ENCODE measurements at regions not wholly inside any gene's neighbourhood (a gene's known extent, or its start where the extent isn't known, plus 50 kb on each side); places are given as distances from the start of the nearest gene placed in this dataset.

DNA sequence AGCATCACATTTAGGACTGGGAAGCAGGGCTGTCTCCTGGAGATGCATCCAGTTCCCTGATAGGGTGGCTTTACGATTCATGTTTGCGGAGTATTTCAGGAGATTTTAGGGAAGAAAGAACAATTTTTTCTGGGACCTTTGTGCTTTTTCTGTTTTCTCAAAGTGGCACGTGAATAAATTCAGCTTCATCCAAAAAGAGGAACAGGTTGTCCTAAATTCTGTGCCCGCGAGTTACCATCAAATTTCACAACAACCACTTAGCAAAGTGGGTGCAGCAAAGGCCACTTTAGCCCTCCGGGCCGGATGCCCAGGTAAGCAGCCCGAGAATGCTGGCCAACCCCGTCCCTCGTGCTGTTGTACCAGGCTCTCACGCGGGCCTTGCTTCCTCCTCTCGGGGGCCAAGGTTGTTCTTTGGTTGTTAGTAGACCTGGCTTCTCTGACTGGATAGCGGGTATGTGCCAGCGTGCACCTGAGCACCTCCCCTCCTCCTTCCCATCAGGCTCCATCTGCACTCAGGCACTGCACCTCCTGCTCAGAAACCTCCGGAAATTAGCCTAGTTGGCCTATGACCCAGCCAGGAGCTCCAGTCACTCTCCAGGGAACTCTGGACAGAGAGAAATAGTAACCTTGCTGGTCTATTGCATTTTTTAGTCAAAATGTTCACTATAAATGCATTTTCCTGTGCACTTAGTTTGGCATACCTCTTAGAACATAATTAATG, 83.0 kb downstream of the CMPK2 start:
- Histone ChIP-seq H3K9me3 (peaks cover 23% of the 10 kb centered on the region), H3K27ac (peak overlapping the region; percentile 92), H3K4me1 (peaks cover 64% of the 10 kb centered on the region), H3K27me3 (no peaks in the 10 kb centered on the region), H3K4me3 (no peak overlapping the region), H3K4me2 (peak overlapping the region; percentile 93), H4K20me1 (no peaks in the 10 kb centered on the region), H3K36me3 (no peaks in the 10 kb centered on the region; the same call in 1 of the 2 replicates), H3K9ac (no peak overlapping the region)
- no peak for TF ChIP-seq Cebpa-rat (IDR thresholded peaks at IDR 0.05)

DNA sequence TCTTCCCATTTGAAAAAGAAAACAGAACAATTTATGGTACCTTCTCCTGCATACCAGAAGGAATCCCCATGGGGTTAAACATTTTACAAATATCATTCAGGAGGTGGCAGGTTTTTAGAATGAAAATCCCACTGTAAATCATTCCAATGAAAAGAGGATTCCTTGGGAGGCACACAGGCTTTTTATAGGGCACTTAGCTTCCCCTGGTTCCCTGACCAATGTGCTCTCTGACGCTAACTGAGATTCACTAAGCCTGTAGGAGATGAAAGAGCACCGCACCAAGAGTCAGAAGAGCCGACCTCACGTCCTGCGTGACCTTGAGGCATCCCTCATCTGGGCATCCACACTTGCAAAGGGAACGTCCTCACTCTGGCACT, 82.5 kb downstream of the CMPK2 start:
- peak overlapping the region; percentile 51 for H3K4me2 ChIP-seq
- H3K9ac ChIP-seq = no peak overlapping the region
- no peaks in the 10 kb centered on the region for H3K27me3 ChIP-seq
- H3K36me3 ChIP-seq = no peaks in the 10 kb centered on the region; the same call in 1 of the 2 replicates
- no peak overlapping the region for H3K4me3 ChIP-seq
- H3K27ac ChIP-seq = peak overlapping the region; percentile 92
- no peaks in the 10 kb centered on the region for H4K20me1 ChIP-seq
- TF ChIP-seq Cebpa-rat (IDR thresholded peaks at IDR 0.05) = no peak
- H3K9me3 ChIP-seq = peaks cover 23% of the 10 kb centered on the region
- H3K4me1 ChIP-seq = peaks cover 64% of the 10 kb centered on the region

DNA sequence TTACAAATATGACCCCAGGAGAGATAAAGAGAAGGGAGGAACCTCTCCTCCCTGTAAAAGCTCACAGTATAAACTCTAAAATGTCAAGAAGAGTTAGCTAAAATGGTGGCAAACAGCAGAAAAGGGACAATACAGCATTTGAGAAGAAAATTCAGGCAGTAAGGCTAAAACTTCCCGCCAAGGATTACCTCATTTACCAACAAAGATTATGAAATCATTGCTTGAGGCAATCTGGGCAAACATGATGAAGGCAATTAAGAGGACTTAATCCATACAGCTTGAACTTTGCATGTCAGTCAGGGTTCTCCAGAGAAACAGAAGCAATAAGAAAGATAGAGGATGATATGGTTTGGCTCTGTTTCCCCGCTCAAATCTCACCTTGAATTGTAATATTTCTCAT, 81.4 kb downstream of the CMPK2 start:
- Histone ChIP-seq H3K27me3 (no peaks in the 10 kb centered on the region), H3K27ac (no peak overlapping the region), H4K20me1 (no peaks in the 10 kb centered on the region), H3K4me2 (peak overlapping the region; percentile 51), H3K9ac (no peak overlapping the region), H3K4me3 (no peak overlapping the region), H3K36me3 (no peaks in the 10 kb centered on the region; the same call in 1 of the 2 replicates), H3K4me1 (peaks cover 63% of the 10 kb centered on the region), H3K9me3 (peaks cover 23% of the 10 kb centered on the region)
- no peak for TF ChIP-seq Cebpa-rat (IDR thresholded peaks at IDR 0.05)

DNA sequence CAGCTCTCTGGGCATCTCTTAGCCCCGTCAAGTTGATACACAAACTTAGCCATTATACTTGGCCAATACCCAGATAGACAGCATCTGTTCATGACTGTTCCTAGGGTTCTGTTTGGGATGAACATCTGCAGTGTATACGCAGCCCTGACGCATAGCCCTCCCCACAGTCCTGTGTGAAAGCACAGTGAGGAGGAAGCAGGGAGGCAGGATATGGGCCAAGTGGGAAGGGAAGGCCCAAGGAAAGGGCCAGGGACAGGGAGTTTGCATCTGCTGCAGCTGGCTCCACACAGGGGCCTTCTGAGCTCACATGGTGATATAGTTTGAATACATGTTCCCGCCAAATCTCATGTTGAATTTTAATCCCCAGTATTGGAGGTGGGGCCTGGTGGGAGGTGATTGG, 80.2 kb downstream of the CMPK2 start:
- Histone ChIP-seq H3K4me3 (no peak overlapping the region), H4K20me1 (no peaks in the 10 kb centered on the region), H3K4me2 (no peak overlapping the region), H3K4me1 (peaks cover 51% of the 10 kb centered on the region), H3K9me3 (peaks cover 23% of the 10 kb centered on the region), H3K27ac (no peak overlapping the region; the same call in 1 of the 2 replicates), H3K36me3 (no peaks in the 10 kb centered on the region; the same call in 1 of the 2 replicates), H3K27me3 (no peaks in the 10 kb centered on the region), H3K9ac (no peak overlapping the region)
- no peak for TF ChIP-seq Cebpa-rat (IDR thresholded peaks at IDR 0.05)

DNA sequence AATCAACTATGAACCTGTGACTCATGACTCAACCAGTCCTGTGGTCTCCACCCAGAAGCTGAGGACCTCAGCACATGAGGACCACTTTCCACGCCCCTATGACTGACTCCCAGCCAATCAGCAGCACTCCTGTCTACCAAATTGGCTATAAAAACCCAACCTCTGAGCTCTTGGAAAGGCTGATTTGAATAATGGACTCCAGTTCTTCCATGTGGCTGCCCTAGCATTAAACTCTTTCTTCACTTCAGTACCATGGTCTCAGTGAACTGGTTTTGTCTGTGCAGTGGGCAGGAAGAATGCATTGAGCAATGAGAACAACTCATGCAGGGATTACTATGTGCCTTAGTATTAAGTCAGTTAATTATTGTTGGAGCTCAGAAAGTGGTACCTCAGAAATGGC, 78.3 kb downstream of the CMPK2 start:
- H4K20me1 ChIP-seq = no peaks in the 10 kb centered on the region
- no peaks in the 10 kb centered on the region for H3K27me3 ChIP-seq
- peaks cover 23% of the 10 kb centered on the region for H3K9me3 ChIP-seq
- TF ChIP-seq Cebpa-rat (IDR thresholded peaks at IDR 0.05) = no peak
- peaks cover 39% of the 10 kb centered on the region for H3K4me1 ChIP-seq
- H3K4me3 ChIP-seq = no peak overlapping the region
- H3K9ac ChIP-seq = no peak overlapping the region
- no peak overlapping the region for H3K4me2 ChIP-seq
- no peaks in the 10 kb centered on the region; the same call in 1 of the 2 replicates for H3K36me3 ChIP-seq
- no peak overlapping the region for H3K27ac ChIP-seq

DNA sequence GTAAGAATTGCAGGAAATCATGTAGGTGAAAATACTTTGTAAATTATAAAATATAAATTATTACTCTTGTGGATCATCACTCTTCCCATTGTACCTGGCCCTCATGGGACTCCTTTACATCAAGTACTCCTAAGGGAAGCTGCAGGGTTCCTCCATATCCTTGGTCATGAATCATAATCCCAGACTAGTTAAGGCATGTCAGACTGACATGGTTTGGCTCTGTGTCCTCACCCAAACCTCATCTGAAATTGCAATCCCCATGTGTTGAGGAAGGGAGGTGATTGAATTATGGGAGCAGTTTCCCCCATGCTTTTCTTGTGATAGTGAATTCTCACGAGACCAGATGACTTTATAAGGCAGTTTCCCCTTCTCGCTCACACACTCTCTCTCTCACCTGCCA, 77.1 kb downstream of the CMPK2 start:
- Histone ChIP-seq H4K20me1 (no peaks in the 10 kb centered on the region), H3K27ac (no peak overlapping the region), H3K9me3 (peaks cover 23% of the 10 kb centered on the region), H3K4me2 (no peak overlapping the region), H3K9ac (no peak overlapping the region), H3K27me3 (no peaks in the 10 kb centered on the region), H3K36me3 (no peaks in the 10 kb centered on the region; the same call in 1 of the 2 replicates), H3K4me1 (peaks cover 29% of the 10 kb centered on the region), H3K4me3 (no peak overlapping the region)
- TF ChIP-seq Cebpa-rat (IDR thresholded peaks at IDR 0.05) = no peak

DNA sequence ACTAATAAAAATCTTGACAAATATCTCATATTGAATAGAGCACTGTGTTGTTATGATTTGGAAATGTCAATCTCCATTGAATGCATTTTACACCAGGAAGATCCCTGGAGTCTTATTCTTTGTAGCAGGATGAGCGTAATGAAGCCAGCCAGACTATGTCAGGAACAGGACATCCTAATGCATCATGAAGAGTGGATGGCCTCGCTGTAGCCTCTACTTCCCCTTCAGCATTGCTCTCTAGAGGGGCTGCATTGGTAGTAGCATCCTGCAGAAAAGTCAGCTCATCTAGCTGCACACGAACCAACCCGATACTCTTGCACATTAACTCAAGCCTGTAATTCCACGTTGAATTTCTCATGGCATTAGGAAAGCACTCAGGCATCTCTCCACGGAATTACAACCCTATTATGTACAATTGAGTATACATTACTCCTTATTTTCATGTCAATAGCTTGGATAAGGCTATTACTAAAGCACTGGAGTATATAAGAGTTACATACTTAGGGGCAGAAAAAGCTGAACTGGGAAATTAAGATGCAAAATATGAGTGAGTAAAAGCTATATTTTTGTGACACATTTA, 76.1 kb downstream of the CMPK2 start:
- no peak for TF ChIP-seq Cebpa-rat (IDR thresholded peaks at IDR 0.05)
- Histone ChIP-seq H3K27me3 (no peaks in the 10 kb centered on the region), H3K4me1 (peaks cover 24% of the 10 kb centered on the region), H4K20me1 (no peaks in the 10 kb centered on the region), H3K4me2 (no peak overlapping the region), H3K9me3 (peaks cover 23% of the 10 kb centered on the region), H3K9ac (no peak overlapping the region), H3K36me3 (no peaks in the 10 kb centered on the region; the same call in 1 of the 2 replicates), H3K27ac (no peak overlapping the region), H3K4me3 (no peak overlapping the region)

DNA sequence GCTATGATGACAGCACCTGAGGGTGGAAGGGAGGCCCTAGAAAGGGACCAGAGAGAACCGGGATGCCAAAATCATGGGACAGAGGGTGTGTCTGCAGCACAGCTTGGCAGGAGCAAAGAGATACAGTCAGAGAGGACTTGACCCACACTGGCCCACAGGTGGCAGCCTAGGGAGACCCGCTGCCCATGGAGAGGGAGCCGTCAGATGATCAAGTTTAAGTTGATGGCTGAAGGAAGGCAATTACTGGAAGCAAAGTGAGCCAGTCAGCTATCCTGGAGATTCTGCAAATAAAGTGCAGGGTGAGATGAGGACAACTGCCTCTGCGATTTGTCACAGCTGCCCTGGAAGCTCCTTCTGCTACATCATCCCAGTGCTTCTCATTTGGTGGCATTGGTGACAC, 74.0 kb downstream of the CMPK2 start:
- peaks cover 34% of the 10 kb centered on the region for H3K4me1 ChIP-seq
- H3K36me3 ChIP-seq = no peaks in the 10 kb centered on the region; the same call in 1 of the 2 replicates
- no peak overlapping the region for H3K27ac ChIP-seq
- no peaks in the 10 kb centered on the region for H4K20me1 ChIP-seq
- no peak overlapping the region for H3K9ac ChIP-seq
- H3K4me2 ChIP-seq = no peak overlapping the region
- H3K9me3 ChIP-seq = peaks cover 4% of the 10 kb centered on the region; the same call in 1 of the 2 replicates
- no peak overlapping the region for H3K4me3 ChIP-seq
- no peak for TF ChIP-seq Cebpa-rat (IDR thresholded peaks at IDR 0.05)
- no peaks in the 10 kb centered on the region for H3K27me3 ChIP-seq

DNA sequence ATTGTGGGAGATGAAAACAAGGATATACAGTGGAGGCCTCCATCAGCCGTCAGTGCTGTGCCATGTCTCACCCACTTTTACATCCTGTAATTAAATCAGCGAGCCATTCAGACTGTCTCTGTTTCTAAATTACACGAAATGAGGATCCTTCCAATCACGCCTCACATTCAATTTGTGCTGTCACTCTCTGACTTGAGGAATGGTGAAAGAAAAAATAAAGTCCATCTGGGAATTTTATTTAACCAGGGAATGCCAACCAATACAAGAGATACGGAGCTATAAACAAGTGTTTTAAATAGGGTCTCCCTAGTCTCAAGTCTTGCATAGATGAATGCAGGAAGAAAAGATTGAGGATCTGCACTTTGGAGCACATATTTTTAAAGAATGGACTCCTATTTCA, 72.8 kb downstream of the CMPK2 start:
- Histone ChIP-seq H4K20me1 (no peaks in the 10 kb centered on the region), H3K4me3 (no peak overlapping the region), H3K27me3 (no peaks in the 10 kb centered on the region), H3K9ac (no peak overlapping the region), H3K9me3 (peaks cover under 1% of the 10 kb centered on the region; the same call in 1 of the 2 replicates), H3K36me3 (no peaks in the 10 kb centered on the region), H3K27ac (no peak overlapping the region), H3K4me1 (peaks cover 46% of the 10 kb centered on the region), H3K4me2 (no peak overlapping the region)
- no peak for TF ChIP-seq Cebpa-rat (IDR thresholded peaks at IDR 0.05)

DNA sequence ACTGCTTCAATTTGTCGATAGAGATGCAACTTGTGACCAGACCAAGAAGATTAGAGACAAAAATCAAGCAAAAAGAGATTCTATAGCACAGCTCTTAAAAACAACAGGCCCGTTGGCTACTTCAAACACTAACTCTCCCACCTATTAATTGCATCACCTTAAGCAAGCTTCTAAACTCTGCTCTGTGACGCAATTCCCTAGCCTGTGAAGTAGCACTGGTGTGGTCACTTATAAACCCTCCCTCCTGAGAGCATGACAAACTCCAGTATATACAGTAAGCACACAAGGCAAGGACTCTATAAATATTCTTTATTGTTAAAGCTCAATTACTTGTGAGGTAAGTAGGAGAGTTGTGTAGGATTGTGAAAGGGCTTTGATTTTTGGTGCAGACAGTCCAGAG, 72.3 kb downstream of the CMPK2 start:
- Histone ChIP-seq H3K9me3 (peaks cover 5% of the 10 kb centered on the region; the same call in 1 of the 2 replicates), H3K27ac (no peak overlapping the region), H3K4me3 (no peak overlapping the region), H3K9ac (no peak overlapping the region), H3K4me2 (no peak overlapping the region), H3K4me1 (peaks cover 48% of the 10 kb centered on the region), H4K20me1 (no peaks in the 10 kb centered on the region), H3K36me3 (no peaks in the 10 kb centered on the region), H3K27me3 (no peaks in the 10 kb centered on the region)
- no peak for TF ChIP-seq Cebpa-rat (IDR thresholded peaks at IDR 0.05)

Measured in BLaER1 (cell line).